ENCODE measurements at regions not wholly inside any gene's neighbourhood (a gene's known extent, or its start where the extent isn't known, plus 50 kb on each side); places are given as distances from the start of the nearest gene placed in this dataset.

GRCh38 chr11:26044389-26044788 is 287.5 kb upstream of the ANO3 start:
- Mint-ChIP-seq H3K4me1 (no peaks in the 10 kb centered on the region), H3K27me3 (no peaks in the 10 kb centered on the region), H3K4me3 (no peak overlapping the region), H3K9me3 (peaks cover 11% of the 10 kb centered on the region), H3K27ac (no peak overlapping the region), H3K36me3 (ENCODE audit: low read depth) (no peaks in the 10 kb centered on the region)
- ATAC-seq (replicated peaks): no peak

GRCh38 chr11:26045082-26045481 is 286.8 kb upstream of the ANO3 start:
- Mint-ChIP-seq H3K36me3 (ENCODE audit: low read depth) (no peaks in the 10 kb centered on the region), H3K27me3 (no peaks in the 10 kb centered on the region), H3K4me3 (no peak overlapping the region), H3K27ac (no peak overlapping the region), H3K4me1 (no peaks in the 10 kb centered on the region), H3K9me3 (peaks cover 12% of the 10 kb centered on the region)
- ATAC-seq (replicated peaks): no peak

GRCh38 chr11:26048271-26048670 is 283.7 kb upstream of the ANO3 start:
- no peak for ATAC-seq (replicated peaks)
- H3K4me3 Mint-ChIP-seq: no peak overlapping the region
- H3K27me3 Mint-ChIP-seq: no peaks in the 10 kb centered on the region
- H3K27ac Mint-ChIP-seq: no peak overlapping the region
- H3K9me3 Mint-ChIP-seq: peaks cover 12% of the 10 kb centered on the region
- no peaks in the 10 kb centered on the region for H3K4me1 Mint-ChIP-seq
- no peaks in the 10 kb centered on the region for H3K36me3 Mint-ChIP-seq (ENCODE audit: low read depth)

- H3K27me3 Mint-ChIP-seq: no peaks in the 10 kb centered on the region
- H3K9me3 Mint-ChIP-seq: peaks cover 8% of the 10 kb centered on the region
- no peak overlapping the region for H3K4me3 Mint-ChIP-seq
- no peak overlapping the region for H3K27ac Mint-ChIP-seq
- no peaks in the 10 kb centered on the region for H3K36me3 Mint-ChIP-seq (ENCODE audit: low read depth)
- ATAC-seq (replicated peaks): no peak
- H3K4me1 Mint-ChIP-seq: no peaks in the 10 kb centered on the region
Measured at GRCh38 chr11:26053966-26054365, 278.0 kb upstream of the ANO3 start.

- Mint-ChIP-seq H3K27ac (no peak overlapping the region), H3K27me3 (no peaks in the 10 kb centered on the region), H3K4me1 (no peaks in the 10 kb centered on the region), H3K4me3 (no peak overlapping the region), H3K9me3 (peaks cover 26% of the 10 kb centered on the region), H3K36me3 (ENCODE audit: low read depth) (no peaks in the 10 kb centered on the region)
- no peak for ATAC-seq (replicated peaks)
Measured at GRCh38 chr11:26062660-26063059, 269.3 kb upstream of the ANO3 start.

- H3K27ac Mint-ChIP-seq: no peak overlapping the region
Measured at GRCh38 chr11:26063915-26064314, 268.0 kb upstream of the ANO3 start.

GRCh38 chr11:26065944-26066343 is 266.0 kb upstream of the ANO3 start:
- Mint-ChIP-seq H3K27ac (no peak overlapping the region), H3K36me3 (ENCODE audit: low read depth) (no peaks in the 10 kb centered on the region), H3K4me1 (no peaks in the 10 kb centered on the region), H3K9me3 (peaks cover 19% of the 10 kb centered on the region), H3K27me3 (no peaks in the 10 kb centered on the region), H3K4me3 (no peak overlapping the region)
- no peak for ATAC-seq (replicated peaks)

More at GRCh38 chr11:26063915-26064314, 268.0 kb upstream of the ANO3 start:
- ATAC-seq (replicated peaks): no peak
- Mint-ChIP-seq H3K36me3 (ENCODE audit: low read depth) (no peaks in the 10 kb centered on the region), H3K4me1 (no peaks in the 10 kb centered on the region), H3K9me3 (peaks cover 22% of the 10 kb centered on the region), H3K4me3 (no peak overlapping the region), H3K27me3 (no peaks in the 10 kb centered on the region)

GRCh38 chr11:26070714-26071380 is 261.1 kb upstream of the ANO3 start:
- H3K4me3 Mint-ChIP-seq: no peak overlapping the region
- no peaks in the 10 kb centered on the region for H3K27me3 Mint-ChIP-seq
- no peak for ATAC-seq (replicated peaks)
- no peaks in the 10 kb centered on the region for H3K36me3 Mint-ChIP-seq (ENCODE audit: low read depth)
- no peaks in the 10 kb centered on the region for H3K4me1 Mint-ChIP-seq
- no peak overlapping the region for H3K27ac Mint-ChIP-seq
- peaks cover 9% of the 10 kb centered on the region for H3K9me3 Mint-ChIP-seq

GRCh38 chr11:26072614-26073153 is 259.2 kb upstream of the ANO3 start:
- Mint-ChIP-seq H3K4me3 (no peak overlapping the region), H3K4me1 (no peaks in the 10 kb centered on the region), H3K27me3 (no peaks in the 10 kb centered on the region), H3K9me3 (peaks cover 8% of the 10 kb centered on the region), H3K27ac (no peak overlapping the region), H3K36me3 (ENCODE audit: low read depth) (no peaks in the 10 kb centered on the region)
- ATAC-seq (replicated peaks): no peak

- Mint-ChIP-seq H3K27me3 (no peaks in the 10 kb centered on the region), H3K4me1 (no peaks in the 10 kb centered on the region), H3K4me3 (no peak overlapping the region), H3K9me3 (peaks cover 8% of the 10 kb centered on the region), H3K27ac (no peak overlapping the region), H3K36me3 (ENCODE audit: low read depth) (no peaks in the 10 kb centered on the region)
- no peak for ATAC-seq (replicated peaks)
Measured at GRCh38 chr11:26073646-26074045, 258.3 kb upstream of the ANO3 start.

- Mint-ChIP-seq H3K36me3 (ENCODE audit: low read depth) (no peaks in the 10 kb centered on the region), H3K27me3 (no peaks in the 10 kb centered on the region), H3K4me3 (no peak overlapping the region), H3K4me1 (no peaks in the 10 kb centered on the region), H3K9me3 (peaks cover 8% of the 10 kb centered on the region), H3K27ac (no peak overlapping the region)
- no peak for ATAC-seq (replicated peaks)
Measured at GRCh38 chr11:26076233-26076990, 255.5 kb upstream of the ANO3 start.

GRCh38 chr11:26078231-26078821 is 253.6 kb upstream of the ANO3 start:
- Mint-ChIP-seq H3K36me3 (ENCODE audit: low read depth) (no peaks in the 10 kb centered on the region), H3K27me3 (no peaks in the 10 kb centered on the region), H3K4me1 (no peaks in the 10 kb centered on the region), H3K4me3 (no peak overlapping the region), H3K9me3 (peaks cover 8% of the 10 kb centered on the region), H3K27ac (no peak overlapping the region)
- no peak for ATAC-seq (replicated peaks)

- Mint-ChIP-seq H3K4me3 (no peak overlapping the region), H3K4me1 (no peaks in the 10 kb centered on the region), H3K27me3 (no peaks in the 10 kb centered on the region), H3K27ac (no peak overlapping the region), H3K36me3 (ENCODE audit: low read depth) (no peaks in the 10 kb centered on the region), H3K9me3 (peaks cover 4% of the 10 kb centered on the region)
- ATAC-seq (replicated peaks): no peak
Measured at GRCh38 chr11:26084313-26084712, 247.6 kb upstream of the ANO3 start.

GRCh38 chr11:26086028-26086427 is 245.9 kb upstream of the ANO3 start:
- Mint-ChIP-seq H3K27ac (no peak overlapping the region), H3K9me3 (peaks cover 8% of the 10 kb centered on the region), H3K36me3 (ENCODE audit: low read depth) (no peaks in the 10 kb centered on the region), H3K4me1 (no peaks in the 10 kb centered on the region), H3K27me3 (no peaks in the 10 kb centered on the region), H3K4me3 (no peak overlapping the region)
- no peak for ATAC-seq (replicated peaks)

Data from activated T-helper 17 cell treated with anti-CD3 and anti-CD28 coated beads, Interleukin-2, amount 50 U/mL, for 72 hours (primary cell).